PFSK-1 (cell line): ENCODE measurements at regions not wholly inside any gene's neighbourhood (a gene's known extent, or its start where the extent isn't known, plus 50 kb on each side); places are given as distances from the start of the nearest gene placed in this dataset.

Experiments
- FOXP2 ChIP-seq: optimal IDR thresholded peaks from 2 replicates; pipeline ENCODE3; 2011; ENCODE audit warnings: borderline replicate concordance, control low read depth, inconsistent platforms; ENCODE audit not compliant: insufficient read depth; ENCODE audit errors: extremely low read length, extremely low read depth
- POLR2AphosphoS5 ChIP-seq: IDR thresholded peaks from 2 replicates; pipeline ENCODE4 v1.6.1; 2012; ENCODE audit warnings: low read depth, mild to moderate bottlenecking, control low read depth, low read length, moderate library complexity
- REST ChIP-seq, 2 experiments: IDR thresholded peaks; 2 replicates each; pipeline versions ENCODE4 v1.6.1 to v1.8.0; 2011 to 2012; ENCODE audit warnings: low read depth in 2 of 2, low read length in 2 of 2, control low read depth in 1 of 2, inconsistent platforms in 1 of 2, mild to moderate bottlenecking in 1 of 2, moderate library complexity in 1 of 2; ENCODE audit not compliant: insufficient read depth in 1 of 2
- SIN3A ChIP-seq: IDR thresholded peaks from 2 replicates; pipeline ENCODE4 v1.6.1; 2012; ENCODE audit warnings: mild to moderate bottlenecking, low read length, moderate library complexity, borderline replicate concordance; ENCODE audit not compliant: insufficient read depth
- TAF1 ChIP-seq: IDR thresholded peaks from 2 replicates; pipeline ENCODE4 v1.6.1; 2012; ENCODE audit warnings: low read length, control low read depth, borderline replicate concordance; ENCODE audit not compliant: insufficient read depth

- TF ChIP-seq REST (IDR thresholded peaks at IDR 0.05; ENCODE audit: insufficient read depth in 1 of 2, low read depth in 2 of 2, low read length in 2 of 2) (no peak), POLR2AphosphoS5 (no peak), SIN3A (no peak), TAF1 (no peak), FOXP2 (no peak)
Measured at GRCh38 chr11:39247570-39248137, 2211.8 kb downstream of the LRRC4C start.
